Breast epithelium (tissue), 3 donors: ENCODE measurements at regions not wholly inside any gene's neighbourhood (a gene's known extent, or its start where the extent isn't known, plus 50 kb on each side); places are given as distances from the start of the nearest gene placed in this dataset.

Source experiments
- POLR2A ChIP-seq: fragments of 450-650 bp; IDR thresholded peaks from one replicate; pipeline ENCODE4 v1.6.1; 2016; ENCODE audit warnings: antibody characterized with exemption, mild to moderate bottlenecking, moderate library complexity
- POLR2AphosphoS5 ChIP-seq, 3 donors: sonication (generic); formaldehyde crosslinking; IDR thresholded peaks; one replicate each; pipeline ENCODE4 v1.6.1; 2017; ENCODE audit warnings: antibody characterized with exemption in 3 of 3
- TF ChIP-seq, protein P1 (sequence below), 3 donors: fragments of 450-650 bp; IDR thresholded peaks; one replicate each; pipeline ENCODE4 v1.5.1; 2016 to 2017; ENCODE audit warnings: antibody characterized with exemption in 3 of 3, mild to moderate bottlenecking in 3 of 3, moderate library complexity in 3 of 3

DNA sequence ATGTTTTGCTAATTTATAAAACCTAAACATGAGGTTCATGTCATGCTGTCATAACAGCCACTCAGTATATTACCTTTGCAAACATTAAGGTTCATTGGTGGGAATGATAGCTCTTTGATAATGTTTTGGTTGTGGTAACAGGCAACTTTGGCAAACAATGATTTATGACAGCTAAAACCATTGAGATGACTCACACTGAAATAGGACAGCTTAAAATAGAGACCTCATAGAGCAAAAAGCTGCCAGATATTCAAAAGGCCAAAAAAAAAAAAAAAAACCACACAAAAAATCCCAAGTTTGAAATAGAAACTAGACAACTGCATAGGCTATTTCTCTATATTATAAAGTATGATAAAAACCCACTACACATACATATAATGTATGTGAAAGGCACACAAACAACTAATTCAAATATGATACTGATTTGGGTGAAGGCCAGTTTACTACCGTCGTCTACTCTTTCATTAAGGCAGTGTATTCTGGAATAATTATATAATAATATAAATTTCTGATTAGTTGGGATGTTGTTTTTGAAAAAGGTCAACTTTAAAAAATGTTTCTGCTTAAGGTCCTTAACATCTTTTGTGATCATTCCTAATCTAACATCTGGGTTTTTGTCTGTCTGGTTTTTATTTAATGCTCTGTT lies 646.0 kb upstream of the PITX2 start:
- TF ChIP-seq, protein P1, sequence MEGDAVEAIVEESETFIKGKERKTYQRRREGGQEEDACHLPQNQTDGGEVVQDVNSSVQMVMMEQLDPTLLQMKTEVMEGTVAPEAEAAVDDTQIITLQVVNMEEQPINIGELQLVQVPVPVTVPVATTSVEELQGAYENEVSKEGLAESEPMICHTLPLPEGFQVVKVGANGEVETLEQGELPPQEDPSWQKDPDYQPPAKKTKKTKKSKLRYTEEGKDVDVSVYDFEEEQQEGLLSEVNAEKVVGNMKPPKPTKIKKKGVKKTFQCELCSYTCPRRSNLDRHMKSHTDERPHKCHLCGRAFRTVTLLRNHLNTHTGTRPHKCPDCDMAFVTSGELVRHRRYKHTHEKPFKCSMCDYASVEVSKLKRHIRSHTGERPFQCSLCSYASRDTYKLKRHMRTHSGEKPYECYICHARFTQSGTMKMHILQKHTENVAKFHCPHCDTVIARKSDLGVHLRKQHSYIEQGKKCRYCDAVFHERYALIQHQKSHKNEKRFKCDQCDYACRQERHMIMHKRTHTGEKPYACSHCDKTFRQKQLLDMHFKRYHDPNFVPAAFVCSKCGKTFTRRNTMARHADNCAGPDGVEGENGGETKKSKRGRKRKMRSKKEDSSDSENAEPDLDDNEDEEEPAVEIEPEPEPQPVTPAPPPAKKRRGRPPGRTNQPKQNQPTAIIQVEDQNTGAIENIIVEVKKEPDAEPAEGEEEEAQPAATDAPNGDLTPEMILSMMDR (IDR thresholded peaks at IDR 0.05): no peak
- TF ChIP-seq POLR2A (no peak), POLR2AphosphoS5 (IDR thresholded peaks at IDR 0.05) (no peak)
